Muscle layer of colon (tissue), 2 donors: ENCODE measurements at regions not wholly inside any gene's neighbourhood (a gene's known extent, or its start where the extent isn't known, plus 50 kb on each side); places are given as distances from the start of the nearest gene placed in this dataset.

ENCODE experiments used
- H3K27ac ChIP-seq: one replicate; pipeline ENCODE4 v1.7.0; 2013; ENCODE audit warnings: low read depth, mild to moderate bottlenecking, low read length, moderate library complexity
- H3K27me3 ChIP-seq, 2 donors: one replicate each; pipeline ENCODE4 v1.7.0; 2013; ENCODE audit warnings: low read length in 2 of 2, mild to moderate bottlenecking in 2 of 2; ENCODE audit not compliant: insufficient read depth in 2 of 2, control insufficient read depth in 1 of 2
- H3K36me3 ChIP-seq: one replicate; pipeline ENCODE4 v1.7.0; 2013; ENCODE audit warnings: mild to moderate bottlenecking, low read length; ENCODE audit not compliant: insufficient read depth
- H3K4me1 ChIP-seq: one replicate; pipeline ENCODE4 v1.7.0; 2013; ENCODE audit warnings: mild to moderate bottlenecking, low read length; ENCODE audit not compliant: insufficient read depth
- H3K4me3 ChIP-seq, 2 donors: one replicate each; pipeline ENCODE4 v1.7.0; 2013; ENCODE audit warnings: low read length in 2 of 2, low read depth in 1 of 2, mild to moderate bottlenecking in 1 of 2, moderate library complexity in 1 of 2
- H3K9ac ChIP-seq: one replicate; pipeline ENCODE4 v1.7.0; 2013; ENCODE audit warnings: low read length
- H3K9me3 ChIP-seq: one replicate; pipeline ENCODE4 v1.7.0; 2013; ENCODE audit warnings: mild to moderate bottlenecking, low read length
- donor health status: abdominal sarcoma.
- donor health status: Adenocarcinoma of cecum.

GRCh38 chr4:138320831-138321230 is 78.7 kb upstream of the SLC7A11 start:
- Histone ChIP-seq H3K9ac (no peak overlapping the region), H3K27me3 (no peaks in the 10 kb centered on the region), H3K27ac (no peak overlapping the region), H3K4me3 (no peak overlapping the region), H3K4me1 (no peaks in the 10 kb centered on the region), H3K9me3 (no peaks in the 10 kb centered on the region), H3K36me3 (no peaks in the 10 kb centered on the region)

- Histone ChIP-seq H3K27ac (no peak overlapping the region), H3K9me3 (no peaks in the 10 kb centered on the region), H3K4me3 (no peak overlapping the region), H3K9ac (no peak overlapping the region), H3K36me3 (no peaks in the 10 kb centered on the region), H3K4me1 (no peaks in the 10 kb centered on the region), H3K27me3 (no peaks in the 10 kb centered on the region)
These were observed 77.9 kb upstream of the SLC7A11 start for GRCh38 chr4:138320030-138320429.

GRCh38 chr4:138317175-138317748 is 75.1 kb upstream of the SLC7A11 start:
- Histone ChIP-seq H3K4me1 (no peaks in the 10 kb centered on the region), H3K9me3 (no peaks in the 10 kb centered on the region), H3K27ac (no peak overlapping the region), H3K27me3 (no peaks in the 10 kb centered on the region), H3K4me3 (no peak overlapping the region), H3K36me3 (no peaks in the 10 kb centered on the region), H3K9ac (no peak overlapping the region)

- no peaks in the 10 kb centered on the region for H3K9me3 ChIP-seq
- H3K36me3 ChIP-seq, result no peaks in the 10 kb centered on the region
- no peak overlapping the region for H3K4me3 ChIP-seq
- H3K27me3 ChIP-seq, result no peaks in the 10 kb centered on the region
- no peak overlapping the region for H3K9ac ChIP-seq
- no peaks in the 10 kb centered on the region for H3K4me1 ChIP-seq
- no peak overlapping the region for H3K27ac ChIP-seq
These were observed 70.4 kb upstream of the SLC7A11 start for GRCh38 chr4:138312536-138312911.

GRCh38 chr4:138311771-138312535 is 69.8 kb upstream of the SLC7A11 start:
- Histone ChIP-seq H3K9me3 (no peaks in the 10 kb centered on the region), H3K27ac (no peak overlapping the region), H3K36me3 (no peaks in the 10 kb centered on the region), H3K4me1 (no peaks in the 10 kb centered on the region), H3K4me3 (no peak overlapping the region), H3K27me3 (no peaks in the 10 kb centered on the region), H3K9ac (no peak overlapping the region)

GRCh38 chr4:138310991-138311390 is 68.8 kb upstream of the SLC7A11 start:
- H3K27me3 ChIP-seq, result no peaks in the 10 kb centered on the region
- no peak overlapping the region for H3K27ac ChIP-seq
- H3K4me1 ChIP-seq, result no peaks in the 10 kb centered on the region
- no peaks in the 10 kb centered on the region for H3K36me3 ChIP-seq
- H3K9ac ChIP-seq, result no peak overlapping the region
- no peaks in the 10 kb centered on the region for H3K9me3 ChIP-seq
- H3K4me3 ChIP-seq, result no peak overlapping the region

- H3K9ac ChIP-seq, result no peak overlapping the region
- no peaks in the 10 kb centered on the region for H3K9me3 ChIP-seq
- no peak overlapping the region for H3K4me3 ChIP-seq
- no peaks in the 10 kb centered on the region for H3K27me3 ChIP-seq
- no peaks in the 10 kb centered on the region for H3K4me1 ChIP-seq
- H3K27ac ChIP-seq, result no peak overlapping the region
- no peaks in the 10 kb centered on the region for H3K36me3 ChIP-seq
These were observed 68.3 kb upstream of the SLC7A11 start for GRCh38 chr4:138310498-138310897.

- Histone ChIP-seq H3K4me1 (no peaks in the 10 kb centered on the region), H3K27ac (no peak overlapping the region), H3K36me3 (no peaks in the 10 kb centered on the region), H3K27me3 (no peaks in the 10 kb centered on the region), H3K9ac (no peak overlapping the region), H3K9me3 (no peaks in the 10 kb centered on the region), H3K4me3 (no peak overlapping the region)
These were observed 66.2 kb upstream of the SLC7A11 start for GRCh38 chr4:138308356-138308755.

GRCh38 chr4:138307319-138307718 is 65.2 kb upstream of the SLC7A11 start:
- H3K4me3 ChIP-seq, result no peak overlapping the region
- H3K36me3 ChIP-seq, result no peaks in the 10 kb centered on the region
- no peaks in the 10 kb centered on the region for H3K27me3 ChIP-seq
- no peaks in the 10 kb centered on the region for H3K9me3 ChIP-seq
- H3K9ac ChIP-seq, result no peak overlapping the region
- no peaks in the 10 kb centered on the region for H3K4me1 ChIP-seq
- no peak overlapping the region for H3K27ac ChIP-seq

GRCh38 chr4:138305050-138305449 is 62.9 kb upstream of the SLC7A11 start:
- H3K4me3 ChIP-seq, result no peak overlapping the region
- H3K36me3 ChIP-seq, result no peaks in the 10 kb centered on the region
- H3K9me3 ChIP-seq, result no peaks in the 10 kb centered on the region
- H3K27me3 ChIP-seq, result no peaks in the 10 kb centered on the region
- no peaks in the 10 kb centered on the region for H3K4me1 ChIP-seq
- no peak overlapping the region for H3K27ac ChIP-seq
- no peak overlapping the region for H3K9ac ChIP-seq

- no peak overlapping the region for H3K4me3 ChIP-seq
- no peaks in the 10 kb centered on the region for H3K36me3 ChIP-seq
- no peak overlapping the region for H3K27ac ChIP-seq
- H3K9me3 ChIP-seq, result no peaks in the 10 kb centered on the region
- H3K4me1 ChIP-seq, result no peaks in the 10 kb centered on the region
- H3K27me3 ChIP-seq, result no peaks in the 10 kb centered on the region
- no peak overlapping the region for H3K9ac ChIP-seq
These were observed 59.4 kb upstream of the SLC7A11 start for GRCh38 chr4:138301536-138301935.

- Histone ChIP-seq H3K9ac (no peak overlapping the region), H3K36me3 (no peaks in the 10 kb centered on the region), H3K9me3 (no peaks in the 10 kb centered on the region), H3K27me3 (no peaks in the 10 kb centered on the region), H3K27ac (no peak overlapping the region), H3K4me3 (no peak overlapping the region), H3K4me1 (no peaks in the 10 kb centered on the region)
These were observed 58.5 kb upstream of the SLC7A11 start for GRCh38 chr4:138300616-138301015.
